Keratinocyte (primary cell): ENCODE measurements at regions not wholly inside any gene's neighbourhood (a gene's known extent, or its start where the extent isn't known, plus 50 kb on each side); places are given as distances from the start of the nearest gene placed in this dataset.

Source experiments
- DNase-seq: peaks from one replicate; pipeline ENCODE4 v3.0.0-alpha.2; 2011; ENCODE audit warnings: low read depth, missing footprints, low spot score
- FAIRE-seq: peaks from 2 replicates; lab custom pipeline; 2011; peaks lifted over from hg19 to GRCh38; lab: Jason Lieb, UNC
- H2AFZ ChIP-seq: 2 replicates; pipeline ENCODE4 v1.6.0; 2012; ENCODE audit warnings: low read length, control low read depth, inconsistent platforms; ENCODE audit not compliant: control insufficient read depth
- H3K27ac ChIP-seq: 2 replicates; pipeline ENCODE4 v1.5.1; 2011; ENCODE audit warnings: low read length; ENCODE audit not compliant: control insufficient read depth, insufficient read depth
- H3K27me3 ChIP-seq: 3 replicates; pipeline ENCODE4 v1.6.0; 2011; ENCODE audit warnings: low read length; ENCODE audit not compliant: control insufficient read depth, insufficient read depth; ENCODE audit errors: extremely low read depth
- H3K36me3 ChIP-seq, 2 experiments: 2 replicates in 1 of 2; 3 replicates in 1 of 2; pipeline ENCODE4 v1.5.1; 2011; ENCODE audit warnings: low read length in 2 of 2, mild to moderate bottlenecking in 1 of 2; ENCODE audit not compliant: control insufficient read depth in 2 of 2, insufficient read depth in 2 of 2; ENCODE audit errors: extremely low read depth in 1 of 2
- H3K4me1 ChIP-seq: 3 replicates; pipeline ENCODE4 v1.5.1; 2011; ENCODE audit warnings: low read length; ENCODE audit not compliant: control insufficient read depth, insufficient read depth; ENCODE audit errors: extremely low read depth
- H3K4me2 ChIP-seq: 3 replicates; pipeline ENCODE4 v1.6.0; 2011; ENCODE audit warnings: low read depth, low read length; ENCODE audit not compliant: control insufficient read depth, insufficient read depth; ENCODE audit errors: extremely low read depth
- H3K4me3 ChIP-seq, 3 experiments: fragments of 200-600 bp in 1 of 3; sonication (generic) in 1 of 3; 2 replicates in 2 of 3; 3 replicates in 1 of 3; pipeline ENCODE4 v1.5.1; 2011 to 2016; ENCODE audit warnings: low read length in 3 of 3, mild to moderate bottlenecking in 3 of 3, control low read depth in 2 of 3, inconsistent platforms in 1 of 3, low read depth in 1 of 3, mixed read lengths in 1 of 3, mixed run types in 1 of 3, moderate library complexity in 1 of 3; ENCODE audit not compliant: control insufficient read depth in 2 of 3, insufficient read depth in 2 of 3; ENCODE audit errors: extremely low read depth in 1 of 3
- H3K79me2 ChIP-seq: 2 replicates; pipeline ENCODE4 v1.6.0; 2012; ENCODE audit warnings: low read length; ENCODE audit not compliant: control insufficient read depth, insufficient read depth
- H3K9ac ChIP-seq: 3 replicates; pipeline ENCODE4 v1.6.0; 2011; ENCODE audit warnings: low read length; ENCODE audit not compliant: control insufficient read depth, insufficient read depth; ENCODE audit errors: extremely low read depth
- H3K9me1 ChIP-seq: 3 replicates; pipeline ENCODE4 v1.6.0; 2011; ENCODE audit warnings: low read length; ENCODE audit not compliant: control insufficient read depth, insufficient read depth; ENCODE audit errors: extremely low read depth
- H3K9me3 ChIP-seq: 2 replicates; pipeline ENCODE4 v1.5.1; 2012; ENCODE audit warnings: low read depth, low read length; ENCODE audit not compliant: control insufficient read depth
- H4K20me1 ChIP-seq: 3 replicates; pipeline ENCODE4 v1.6.0; 2011; ENCODE audit warnings: low read length; ENCODE audit not compliant: control insufficient read depth, insufficient read depth; ENCODE audit errors: extremely low read depth
- EZH2 ChIP-seq: IDR thresholded peaks from one replicate; pipeline ENCODE4 v1.6.1; 2012; ENCODE audit warnings: inconsistent platforms, mild to moderate bottlenecking, low read length, moderate library complexity
- dilution Hi-C: fragments of 300-500 bp; cut with MboI; formaldehyde crosslinking; loops from one replicate; pipeline ENCODE4 v1.7.0; 2020; ENCODE audit warnings: low sequenced_read_pairs; ENCODE audit not compliant: extremely low pct_ligation_motif_present
- TF ChIP-seq, protein P1 (sequence below), 3 experiments: IDR thresholded peaks in 1 of 3; conservative IDR thresholded peaks in 1 of 3; optimal IDR thresholded peaks in 1 of 3; 2 replicates in 2 of 3; 3 replicates in 1 of 3; pipeline versions ENCODE3 to v1.5.1; 2011; ENCODE audit warnings: low read length in 3 of 3, mild to moderate bottlenecking in 3 of 3, moderate library complexity in 2 of 3, control low read depth in 1 of 3, inconsistent platforms in 1 of 3; ENCODE audit not compliant: insufficient read depth in 2 of 3; ENCODE audit errors: extremely low read depth in 1 of 3

GRCh38 chr4:22202975-22203710, 254.6 kb upstream of the KCNIP4 start:
- Histone ChIP-seq H4K20me1 (no peaks in the 10 kb centered on the region), H3K27ac (no peak overlapping the region), H3K79me2 (no peaks in the 10 kb centered on the region), H3K9ac (no peak overlapping the region), H2AFZ (no peak overlapping the region), H3K4me1 (no peaks in the 10 kb centered on the region), H3K9me1 (no peaks in the 10 kb centered on the region), H3K27me3 (no peaks in the 10 kb centered on the region), H3K4me2 (no peak overlapping the region), H3K4me3 (no peak overlapping the region), H3K36me3 (no peaks in the 10 kb centered on the region), H3K9me3 (no peaks in the 10 kb centered on the region)
- FAIRE-seq = no peak
- TF ChIP-seq EZH2 = no peak
- TF ChIP-seq, protein P1, sequence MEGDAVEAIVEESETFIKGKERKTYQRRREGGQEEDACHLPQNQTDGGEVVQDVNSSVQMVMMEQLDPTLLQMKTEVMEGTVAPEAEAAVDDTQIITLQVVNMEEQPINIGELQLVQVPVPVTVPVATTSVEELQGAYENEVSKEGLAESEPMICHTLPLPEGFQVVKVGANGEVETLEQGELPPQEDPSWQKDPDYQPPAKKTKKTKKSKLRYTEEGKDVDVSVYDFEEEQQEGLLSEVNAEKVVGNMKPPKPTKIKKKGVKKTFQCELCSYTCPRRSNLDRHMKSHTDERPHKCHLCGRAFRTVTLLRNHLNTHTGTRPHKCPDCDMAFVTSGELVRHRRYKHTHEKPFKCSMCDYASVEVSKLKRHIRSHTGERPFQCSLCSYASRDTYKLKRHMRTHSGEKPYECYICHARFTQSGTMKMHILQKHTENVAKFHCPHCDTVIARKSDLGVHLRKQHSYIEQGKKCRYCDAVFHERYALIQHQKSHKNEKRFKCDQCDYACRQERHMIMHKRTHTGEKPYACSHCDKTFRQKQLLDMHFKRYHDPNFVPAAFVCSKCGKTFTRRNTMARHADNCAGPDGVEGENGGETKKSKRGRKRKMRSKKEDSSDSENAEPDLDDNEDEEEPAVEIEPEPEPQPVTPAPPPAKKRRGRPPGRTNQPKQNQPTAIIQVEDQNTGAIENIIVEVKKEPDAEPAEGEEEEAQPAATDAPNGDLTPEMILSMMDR (optimal IDR thresholded peaks at IDR 0.05 in 1 of 3, IDR thresholded peaks at IDR 0.05 in 1 of 3, conservative IDR thresholded peaks at IDR 0.05 in 1 of 3; ENCODE audit: extremely low read depth in 1 of 3, insufficient read depth in 2 of 3, low read length in 3 of 3) = no peak
- no peak for DNase-seq
- dilution Hi-C loops = no loop called here

DNA sequence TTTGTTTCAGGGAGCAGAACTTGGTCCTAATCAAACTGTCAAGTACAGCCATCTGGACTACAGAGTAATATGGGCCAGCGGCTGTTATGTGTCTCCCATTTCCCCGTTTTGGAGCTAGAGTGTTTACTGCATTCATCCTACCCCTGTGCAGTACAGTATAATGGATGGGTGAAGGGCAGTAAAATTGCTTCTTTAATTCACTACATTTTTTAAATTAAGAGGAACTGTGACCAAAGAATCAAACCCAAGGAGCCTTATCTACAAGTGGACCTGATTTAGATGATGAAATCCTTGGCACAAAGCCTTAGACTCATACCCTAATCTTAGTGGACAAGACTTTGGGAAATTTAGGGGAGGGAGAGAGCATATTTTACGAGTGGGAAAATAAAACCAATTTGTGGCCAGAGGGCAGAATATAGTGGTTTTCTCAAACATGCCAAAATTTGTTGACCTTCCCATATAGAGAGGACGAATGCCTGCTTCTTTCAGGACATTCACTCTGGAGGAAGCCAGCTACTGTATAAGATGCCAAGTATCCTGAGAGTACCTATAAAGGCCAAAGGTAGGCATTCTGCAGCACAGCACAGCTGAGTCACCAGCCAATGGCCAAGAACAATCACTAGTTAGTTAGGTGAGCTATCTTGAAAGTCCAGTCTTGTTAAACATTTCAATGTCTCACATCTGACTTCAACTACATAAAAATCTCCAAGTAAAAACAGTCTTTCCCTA, 253.8 kb upstream of the KCNIP4 start:
- Histone ChIP-seq H3K4me1 (no peaks in the 10 kb centered on the region), H3K4me2 (no peak overlapping the region), H3K4me3 (no peak overlapping the region), H3K9me3 (no peaks in the 10 kb centered on the region), H3K9ac (no peak overlapping the region), H4K20me1 (no peaks in the 10 kb centered on the region), H3K79me2 (no peaks in the 10 kb centered on the region), H2AFZ (no peak overlapping the region), H3K27ac (no peak overlapping the region), H3K36me3 (no peaks in the 10 kb centered on the region), H3K9me1 (no peaks in the 10 kb centered on the region), H3K27me3 (no peaks in the 10 kb centered on the region)
- TF ChIP-seq EZH2 = no peak
- TF ChIP-seq, protein P1 (optimal IDR thresholded peaks at IDR 0.05 in 1 of 3, IDR thresholded peaks at IDR 0.05 in 1 of 3, conservative IDR thresholded peaks at IDR 0.05 in 1 of 3; ENCODE audit: extremely low read depth in 1 of 3, insufficient read depth in 2 of 3, low read length in 3 of 3) = no peak
- FAIRE-seq (peak; percentile 72), DNase-seq (no peak)
- dilution Hi-C loops = no loop called here
